ENCODE measurements at regions not wholly inside any gene's neighbourhood (a gene's known extent, or its start where the extent isn't known, plus 50 kb on each side); places are given as distances from the start of the nearest gene placed in this dataset.

- 83% methylated on average over 2 of the region's 5 CpGs; no CpG with 5 or more reads in 1 of the 2 experiments for WGBS, 2 experiments (ENCODE audit: insufficient coverage in 2 of 2)
- Histone ChIP-seq H3K27ac (ENCODE audit: low read depth, low read length, severe bottlenecking) (no peak overlapping the region), H3K4me3 (ENCODE audit: extremely low read depth, insufficient read depth, low read length, poor library complexity, severe bottlenecking) (no peak overlapping the region), H3K9me3 (ENCODE audit: control insufficient read depth, low read length) (no peaks in the 10 kb centered on the region), H3K36me3 (ENCODE audit: control insufficient read depth, insufficient read depth, low read length) (no peaks in the 10 kb centered on the region), H3K4me1 (ENCODE audit: control insufficient read depth, insufficient read depth, low read length, poor library complexity, severe bottlenecking) (no peaks in the 10 kb centered on the region)
Measured at GRCh38 chr10:3723766-3724165, 61.2 kb downstream of the KLF6 start.

GRCh38 chr10:3720228-3721019 is 64.6 kb downstream of the KLF6 start:
- Histone ChIP-seq H3K27ac (ENCODE audit: low read depth, low read length, severe bottlenecking) (no peak overlapping the region), H3K9me3 (ENCODE audit: control insufficient read depth, low read length) (no peaks in the 10 kb centered on the region), H3K4me3 (ENCODE audit: extremely low read depth, insufficient read depth, low read length, poor library complexity, severe bottlenecking) (no peak overlapping the region), H3K4me1 (ENCODE audit: control insufficient read depth, insufficient read depth, low read length, poor library complexity, severe bottlenecking) (no peaks in the 10 kb centered on the region), H3K36me3 (ENCODE audit: control insufficient read depth, insufficient read depth, low read length) (no peaks in the 10 kb centered on the region)
- WGBS, 2 experiments (ENCODE audit: insufficient coverage in 2 of 2) = 86 to 96% methylated on average over 5 to 6 of the region's 8 CpGs

GRCh38 chr10:3719024-3719843 is 65.8 kb downstream of the KLF6 start:
- H3K27ac ChIP-seq (ENCODE audit: low read depth, low read length, severe bottlenecking) = no peak overlapping the region
- H3K36me3 ChIP-seq (ENCODE audit: control insufficient read depth, insufficient read depth, low read length) = no peaks in the 10 kb centered on the region
- no peaks in the 10 kb centered on the region for H3K9me3 ChIP-seq (ENCODE audit: control insufficient read depth, low read length)
- no peaks in the 10 kb centered on the region for H3K4me1 ChIP-seq (ENCODE audit: control insufficient read depth, insufficient read depth, low read length, poor library complexity, severe bottlenecking)
- 89% methylated on average over 16 to 17 of the region's 17 CpGs for WGBS, 2 experiments (ENCODE audit: insufficient coverage in 2 of 2)
- no peak overlapping the region for H3K4me3 ChIP-seq (ENCODE audit: extremely low read depth, insufficient read depth, low read length, poor library complexity, severe bottlenecking)

DNA sequence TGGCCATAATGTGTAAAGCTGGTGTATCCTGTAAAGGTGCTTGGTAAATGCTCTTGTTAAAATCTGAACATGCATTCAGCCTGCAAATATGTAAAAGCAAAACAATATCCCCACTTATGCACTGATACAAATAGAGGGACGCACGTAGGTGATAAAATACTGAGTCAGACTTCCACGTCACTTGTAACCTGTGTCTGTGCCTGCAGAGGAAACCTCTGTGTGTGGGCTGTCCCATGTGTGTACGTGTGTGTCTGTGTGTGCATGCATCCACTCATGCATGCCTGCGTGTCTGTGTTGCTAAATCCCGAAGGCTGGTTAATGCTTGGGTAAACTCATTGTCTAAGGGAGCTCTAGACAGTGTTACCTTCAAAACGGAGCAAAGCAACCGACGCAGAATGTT is 68.9 kb downstream of the KLF6 start:
- Histone ChIP-seq H3K36me3 (ENCODE audit: control insufficient read depth, insufficient read depth, low read length) (no peaks in the 10 kb centered on the region), H3K4me3 (ENCODE audit: extremely low read depth, insufficient read depth, low read length, poor library complexity, severe bottlenecking) (no peak overlapping the region), H3K27ac (ENCODE audit: low read depth, low read length, severe bottlenecking) (no peak overlapping the region), H3K9me3 (ENCODE audit: control insufficient read depth, low read length) (peaks cover 3% of the 10 kb centered on the region), H3K4me1 (ENCODE audit: control insufficient read depth, insufficient read depth, low read length, poor library complexity, severe bottlenecking) (no peaks in the 10 kb centered on the region)
- WGBS, 2 experiments (ENCODE audit: insufficient coverage in 2 of 2) = 90 to 94% methylated on average over 9 of the region's 9 CpGs

GRCh38 chr10:3714967-3715366 is 70.0 kb downstream of the KLF6 start:
- 93% methylated on average over 2 of the region's 2 CpGs; no CpG with 5 or more reads in 1 of the 2 experiments for WGBS, 2 experiments (ENCODE audit: insufficient coverage in 2 of 2)
- Histone ChIP-seq H3K4me1 (ENCODE audit: control insufficient read depth, insufficient read depth, low read length, poor library complexity, severe bottlenecking) (no peaks in the 10 kb centered on the region), H3K4me3 (ENCODE audit: extremely low read depth, insufficient read depth, low read length, poor library complexity, severe bottlenecking) (no peak overlapping the region), H3K36me3 (ENCODE audit: control insufficient read depth, insufficient read depth, low read length) (no peaks in the 10 kb centered on the region), H3K9me3 (ENCODE audit: control insufficient read depth, low read length) (peaks cover 3% of the 10 kb centered on the region), H3K27ac (ENCODE audit: low read depth, low read length, severe bottlenecking) (no peak overlapping the region)

DNA sequence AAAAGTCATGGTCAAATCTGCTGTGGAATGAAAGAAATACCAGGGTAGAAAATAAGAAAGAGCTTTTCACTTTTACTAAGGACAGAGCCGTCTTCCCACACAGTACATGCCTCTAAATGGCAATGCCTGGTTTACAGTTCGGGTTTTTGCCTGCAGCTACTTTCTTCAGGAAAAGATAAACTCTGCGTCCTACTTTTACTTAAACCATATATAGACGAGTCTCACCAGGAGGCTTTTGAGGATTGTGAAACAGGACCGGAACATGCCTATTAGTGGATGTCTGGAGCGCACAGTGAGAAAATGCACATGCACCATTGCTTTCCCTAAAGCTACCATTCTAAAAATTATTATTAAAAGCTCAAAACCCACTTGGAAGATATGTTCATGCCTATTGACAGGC is 70.5 kb downstream of the KLF6 start:
- peaks cover 1% of the 10 kb centered on the region for H3K4me1 ChIP-seq (ENCODE audit: control insufficient read depth, insufficient read depth, low read length, poor library complexity, severe bottlenecking)
- WGBS, 2 experiments (ENCODE audit: insufficient coverage in 2 of 2) = 70 to 100% methylated on average over 2 of the region's 6 CpGs
- H3K36me3 ChIP-seq (ENCODE audit: control insufficient read depth, insufficient read depth, low read length) = no peaks in the 10 kb centered on the region
- H3K9me3 ChIP-seq (ENCODE audit: control insufficient read depth, low read length) = peaks cover 3% of the 10 kb centered on the region
- no peak overlapping the region for H3K27ac ChIP-seq (ENCODE audit: low read depth, low read length, severe bottlenecking)
- H3K4me3 ChIP-seq (ENCODE audit: extremely low read depth, insufficient read depth, low read length, poor library complexity, severe bottlenecking) = no peak overlapping the region

- H3K36me3 ChIP-seq (ENCODE audit: control insufficient read depth, insufficient read depth, low read length) = no peaks in the 10 kb centered on the region
- no CpG with 5 or more reads among the region's 1 CpG for WGBS, 2 experiments (ENCODE audit: insufficient coverage in 2 of 2)
- peaks cover 11% of the 10 kb centered on the region for H3K4me1 ChIP-seq (ENCODE audit: control insufficient read depth, insufficient read depth, low read length, poor library complexity, severe bottlenecking)
- H3K27ac ChIP-seq (ENCODE audit: low read depth, low read length, severe bottlenecking) = no peak overlapping the region
- peaks cover 3% of the 10 kb centered on the region for H3K9me3 ChIP-seq (ENCODE audit: control insufficient read depth, low read length)
- H3K4me3 ChIP-seq (ENCODE audit: extremely low read depth, insufficient read depth, low read length, poor library complexity, severe bottlenecking) = no peak overlapping the region
Measured at GRCh38 chr10:3712707-3713106, 72.3 kb downstream of the KLF6 start.

DNA sequence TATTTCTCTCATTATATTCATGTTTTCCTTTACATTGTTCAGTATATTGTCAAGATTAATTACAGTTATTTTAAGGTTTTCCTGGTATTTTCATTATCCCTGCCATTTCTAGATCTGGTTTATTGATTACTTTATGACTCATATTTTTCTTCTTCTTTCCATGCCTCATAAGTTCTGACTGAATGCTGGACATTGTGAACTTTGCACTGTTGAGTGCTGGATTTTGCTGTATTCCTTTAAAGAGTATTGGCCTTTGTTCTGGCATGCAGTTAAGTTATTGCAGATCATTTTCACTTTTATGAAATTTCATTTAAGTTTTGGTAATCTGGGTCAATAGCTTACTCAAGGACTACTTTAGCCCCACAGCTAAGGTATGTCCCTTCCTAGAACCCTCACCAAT is 73.1 kb downstream of the KLF6 start:
- Histone ChIP-seq H3K9me3 (ENCODE audit: control insufficient read depth, low read length) (peaks cover 3% of the 10 kb centered on the region), H3K4me1 (ENCODE audit: control insufficient read depth, insufficient read depth, low read length, poor library complexity, severe bottlenecking) (peaks cover 11% of the 10 kb centered on the region), H3K4me3 (ENCODE audit: extremely low read depth, insufficient read depth, low read length, poor library complexity, severe bottlenecking) (no peak overlapping the region), H3K36me3 (ENCODE audit: control insufficient read depth, insufficient read depth, low read length) (no peaks in the 10 kb centered on the region), H3K27ac (ENCODE audit: low read depth, low read length, severe bottlenecking) (no peak overlapping the region)

DNA sequence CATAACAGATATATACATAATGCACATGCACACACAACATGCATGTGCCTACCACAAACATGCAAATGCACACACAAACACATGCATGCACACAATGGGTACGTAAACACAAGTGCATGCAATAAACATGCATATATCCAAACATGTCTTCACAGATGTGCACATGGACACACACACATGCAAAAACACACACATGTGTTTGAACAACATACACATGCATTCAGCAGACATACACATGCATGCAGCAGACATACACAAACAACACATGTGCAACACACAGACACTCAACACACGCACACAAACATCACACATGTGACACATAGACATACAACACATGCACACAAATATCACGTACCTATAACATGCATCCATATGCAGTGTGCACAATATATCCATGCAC is 74.2 kb downstream of the KLF6 start:
- no peak overlapping the region for H3K27ac ChIP-seq (ENCODE audit: low read depth, low read length, severe bottlenecking)
- H3K36me3 ChIP-seq (ENCODE audit: control insufficient read depth, insufficient read depth, low read length) = no peaks in the 10 kb centered on the region
- H3K9me3 ChIP-seq (ENCODE audit: control insufficient read depth, low read length) = peaks cover 3% of the 10 kb centered on the region
- 70 to 80% methylated on average over 2 to 3 of the region's 3 CpGs for WGBS, 2 experiments (ENCODE audit: insufficient coverage in 2 of 2)
- H3K4me3 ChIP-seq (ENCODE audit: extremely low read depth, insufficient read depth, low read length, poor library complexity, severe bottlenecking) = no peak overlapping the region
- peaks cover 11% of the 10 kb centered on the region for H3K4me1 ChIP-seq (ENCODE audit: control insufficient read depth, insufficient read depth, low read length, poor library complexity, severe bottlenecking)

GRCh38 chr10:3709456-3710060 is 75.5 kb downstream of the KLF6 start:
- no peaks in the 10 kb centered on the region for H3K36me3 ChIP-seq (ENCODE audit: control insufficient read depth, insufficient read depth, low read length)
- no peak overlapping the region for H3K4me3 ChIP-seq (ENCODE audit: extremely low read depth, insufficient read depth, low read length, poor library complexity, severe bottlenecking)
- peaks cover 3% of the 10 kb centered on the region for H3K9me3 ChIP-seq (ENCODE audit: control insufficient read depth, low read length)
- peaks cover 14% of the 10 kb centered on the region for H3K4me1 ChIP-seq (ENCODE audit: control insufficient read depth, insufficient read depth, low read length, poor library complexity, severe bottlenecking)
- WGBS, 2 experiments (ENCODE audit: insufficient coverage in 2 of 2) = 75 to 100% methylated on average over 1 to 2 of the region's 4 CpGs
- H3K27ac ChIP-seq (ENCODE audit: low read depth, low read length, severe bottlenecking) = no peak overlapping the region
